ENCODE measurements at regions not wholly inside any gene's neighbourhood (a gene's known extent, or its start where the extent isn't known, plus 50 kb on each side); places are given as distances from the start of the nearest gene placed in this dataset.

GRCh38 chr10:121098211-121098610 is 247.0 kb downstream of the WDR11 start:
- no peak for TF ChIP-seq CTCF (IDR thresholded peaks at IDR 0.05)
- no peaks in the 10 kb centered on the region for H3K9me3 ChIP-seq
- no peaks in the 10 kb centered on the region for H3K4me1 ChIP-seq (ENCODE audit: control insufficient read depth in 1 of 2, insufficient read depth in 1 of 2, low read depth in 1 of 2, low read length in 1 of 2)
- no peaks in the 10 kb centered on the region for H3K36me3 ChIP-seq
- peaks cover 4% of the 10 kb centered on the region for H3K27me3 ChIP-seq
- no peak overlapping the region for H3K4me3 ChIP-seq (ENCODE audit: low read depth in 1 of 2, low read length in 1 of 2)
- H3K27ac ChIP-seq = no peak overlapping the region

- no peak overlapping the region for H3K27ac ChIP-seq
- no peak for TF ChIP-seq CTCF (IDR thresholded peaks at IDR 0.05)
Measured at GRCh38 chr10:121098751-121099150, 247.6 kb downstream of the WDR11 start.

GRCh38 chr10:121099181-121099580 is 248.0 kb downstream of the WDR11 start:
- Histone ChIP-seq H3K27me3 (peaks cover 4% of the 10 kb centered on the region), H3K36me3 (no peaks in the 10 kb centered on the region), H3K27ac (no peak overlapping the region), H3K4me1 (ENCODE audit: control insufficient read depth in 1 of 2, insufficient read depth in 1 of 2, low read depth in 1 of 2, low read length in 1 of 2) (no peaks in the 10 kb centered on the region), H3K9me3 (no peaks in the 10 kb centered on the region), H3K4me3 (ENCODE audit: low read depth in 1 of 2, low read length in 1 of 2) (no peak overlapping the region)
- TF ChIP-seq CTCF (IDR thresholded peaks at IDR 0.05) = no peak

More at GRCh38 chr10:121098751-121099150, 247.6 kb downstream of the WDR11 start:
- Histone ChIP-seq H3K36me3 (no peaks in the 10 kb centered on the region), H3K4me3 (ENCODE audit: low read depth in 1 of 2, low read length in 1 of 2) (no peak overlapping the region), H3K4me1 (ENCODE audit: control insufficient read depth in 1 of 2, insufficient read depth in 1 of 2, low read depth in 1 of 2, low read length in 1 of 2) (no peaks in the 10 kb centered on the region), H3K9me3 (no peaks in the 10 kb centered on the region), H3K27me3 (peaks cover 4% of the 10 kb centered on the region)

GRCh38 chr10:121099592-121099991 is 248.4 kb downstream of the WDR11 start:
- Histone ChIP-seq H3K36me3 (no peaks in the 10 kb centered on the region), H3K4me3 (ENCODE audit: low read depth in 1 of 2, low read length in 1 of 2) (no peak overlapping the region), H3K27ac (no peak overlapping the region), H3K27me3 (peaks cover 4% of the 10 kb centered on the region), H3K9me3 (no peaks in the 10 kb centered on the region), H3K4me1 (ENCODE audit: control insufficient read depth in 1 of 2, insufficient read depth in 1 of 2, low read depth in 1 of 2, low read length in 1 of 2) (no peaks in the 10 kb centered on the region)
- TF ChIP-seq CTCF (IDR thresholded peaks at IDR 0.05) = no peak

- no peak overlapping the region for H3K27ac ChIP-seq
- no peak for TF ChIP-seq CTCF (IDR thresholded peaks at IDR 0.05)
- no peaks in the 10 kb centered on the region for H3K9me3 ChIP-seq
- no peaks in the 10 kb centered on the region for H3K4me1 ChIP-seq (ENCODE audit: control insufficient read depth in 1 of 2, insufficient read depth in 1 of 2, low read depth in 1 of 2, low read length in 1 of 2)
- no peak overlapping the region for H3K4me3 ChIP-seq (ENCODE audit: low read depth in 1 of 2, low read length in 1 of 2)
- H3K36me3 ChIP-seq = no peaks in the 10 kb centered on the region
- peaks cover 4% of the 10 kb centered on the region for H3K27me3 ChIP-seq
Measured at GRCh38 chr10:121101561-121101960, 250.4 kb downstream of the WDR11 start.

- no peak for TF ChIP-seq CTCF (IDR thresholded peaks at IDR 0.05)
- peaks cover 4% of the 10 kb centered on the region for H3K27me3 ChIP-seq
- H3K36me3 ChIP-seq = no peaks in the 10 kb centered on the region
- H3K4me1 ChIP-seq (ENCODE audit: control insufficient read depth in 1 of 2, insufficient read depth in 1 of 2, low read depth in 1 of 2, low read length in 1 of 2) = no peaks in the 10 kb centered on the region
- no peaks in the 10 kb centered on the region for H3K9me3 ChIP-seq
- H3K27ac ChIP-seq = no peak overlapping the region
- no peak overlapping the region for H3K4me3 ChIP-seq (ENCODE audit: low read depth in 1 of 2, low read length in 1 of 2)
Measured at GRCh38 chr10:121102706-121103105, 251.5 kb downstream of the WDR11 start.

Measured in neutrophil (primary cell).